Keratinocyte (primary cell): ENCODE measurements at regions not wholly inside any gene's neighbourhood (a gene's known extent, or its start where the extent isn't known, plus 50 kb on each side); places are given as distances from the start of the nearest gene placed in this dataset.

Experiments
- DNase-seq: peaks from one replicate; pipeline ENCODE4 v3.0.0-alpha.2; 2011; ENCODE audit warnings: low read depth, missing footprints, low spot score
- FAIRE-seq: peaks from 2 replicates; lab custom pipeline; 2011; peaks lifted over from hg19 to GRCh38; lab: Jason Lieb, UNC
- H2AFZ ChIP-seq: 2 replicates; pipeline ENCODE4 v1.6.0; 2012; ENCODE audit warnings: low read length, control low read depth, inconsistent platforms; ENCODE audit not compliant: control insufficient read depth
- H3K27ac ChIP-seq: 2 replicates; pipeline ENCODE4 v1.5.1; 2011; ENCODE audit warnings: low read length; ENCODE audit not compliant: control insufficient read depth, insufficient read depth
- H3K27me3 ChIP-seq: 3 replicates; pipeline ENCODE4 v1.6.0; 2011; ENCODE audit warnings: low read length; ENCODE audit not compliant: control insufficient read depth, insufficient read depth; ENCODE audit errors: extremely low read depth
- H3K36me3 ChIP-seq, 2 experiments: 2 replicates in 1 of 2; 3 replicates in 1 of 2; pipeline ENCODE4 v1.5.1; 2011; ENCODE audit warnings: low read length in 2 of 2, mild to moderate bottlenecking in 1 of 2; ENCODE audit not compliant: control insufficient read depth in 2 of 2, insufficient read depth in 2 of 2; ENCODE audit errors: extremely low read depth in 1 of 2
- H3K4me1 ChIP-seq: 3 replicates; pipeline ENCODE4 v1.5.1; 2011; ENCODE audit warnings: low read length; ENCODE audit not compliant: control insufficient read depth, insufficient read depth; ENCODE audit errors: extremely low read depth
- H3K4me2 ChIP-seq: 3 replicates; pipeline ENCODE4 v1.6.0; 2011; ENCODE audit warnings: low read depth, low read length; ENCODE audit not compliant: control insufficient read depth, insufficient read depth; ENCODE audit errors: extremely low read depth
- H3K4me3 ChIP-seq, 3 experiments: fragments of 200-600 bp in 1 of 3; sonication (generic) in 1 of 3; 2 replicates in 2 of 3; 3 replicates in 1 of 3; pipeline ENCODE4 v1.5.1; 2011 to 2016; ENCODE audit warnings: low read length in 3 of 3, mild to moderate bottlenecking in 3 of 3, control low read depth in 2 of 3, inconsistent platforms in 1 of 3, low read depth in 1 of 3, mixed read lengths in 1 of 3, mixed run types in 1 of 3, moderate library complexity in 1 of 3; ENCODE audit not compliant: control insufficient read depth in 2 of 3, insufficient read depth in 2 of 3; ENCODE audit errors: extremely low read depth in 1 of 3
- H3K79me2 ChIP-seq: 2 replicates; pipeline ENCODE4 v1.6.0; 2012; ENCODE audit warnings: low read length; ENCODE audit not compliant: control insufficient read depth, insufficient read depth
- H3K9ac ChIP-seq: 3 replicates; pipeline ENCODE4 v1.6.0; 2011; ENCODE audit warnings: low read length; ENCODE audit not compliant: control insufficient read depth, insufficient read depth; ENCODE audit errors: extremely low read depth
- H3K9me1 ChIP-seq: 3 replicates; pipeline ENCODE4 v1.6.0; 2011; ENCODE audit warnings: low read length; ENCODE audit not compliant: control insufficient read depth, insufficient read depth; ENCODE audit errors: extremely low read depth
- H3K9me3 ChIP-seq: 2 replicates; pipeline ENCODE4 v1.5.1; 2012; ENCODE audit warnings: low read depth, low read length; ENCODE audit not compliant: control insufficient read depth
- H4K20me1 ChIP-seq: 3 replicates; pipeline ENCODE4 v1.6.0; 2011; ENCODE audit warnings: low read length; ENCODE audit not compliant: control insufficient read depth, insufficient read depth; ENCODE audit errors: extremely low read depth
- EZH2 ChIP-seq: IDR thresholded peaks from one replicate; pipeline ENCODE4 v1.6.1; 2012; ENCODE audit warnings: inconsistent platforms, mild to moderate bottlenecking, low read length, moderate library complexity
- dilution Hi-C: fragments of 300-500 bp; cut with MboI; formaldehyde crosslinking; loops from one replicate; pipeline ENCODE4 v1.7.0; 2020; ENCODE audit warnings: low sequenced_read_pairs; ENCODE audit not compliant: extremely low pct_ligation_motif_present
- TF ChIP-seq, protein P1 (sequence below), 3 experiments: IDR thresholded peaks in 1 of 3; conservative IDR thresholded peaks in 1 of 3; optimal IDR thresholded peaks in 1 of 3; 2 replicates in 2 of 3; 3 replicates in 1 of 3; pipeline versions ENCODE3 to v1.5.1; 2011; ENCODE audit warnings: low read length in 3 of 3, mild to moderate bottlenecking in 3 of 3, moderate library complexity in 2 of 3, control low read depth in 1 of 3, inconsistent platforms in 1 of 3; ENCODE audit not compliant: insufficient read depth in 2 of 3; ENCODE audit errors: extremely low read depth in 1 of 3

DNA sequence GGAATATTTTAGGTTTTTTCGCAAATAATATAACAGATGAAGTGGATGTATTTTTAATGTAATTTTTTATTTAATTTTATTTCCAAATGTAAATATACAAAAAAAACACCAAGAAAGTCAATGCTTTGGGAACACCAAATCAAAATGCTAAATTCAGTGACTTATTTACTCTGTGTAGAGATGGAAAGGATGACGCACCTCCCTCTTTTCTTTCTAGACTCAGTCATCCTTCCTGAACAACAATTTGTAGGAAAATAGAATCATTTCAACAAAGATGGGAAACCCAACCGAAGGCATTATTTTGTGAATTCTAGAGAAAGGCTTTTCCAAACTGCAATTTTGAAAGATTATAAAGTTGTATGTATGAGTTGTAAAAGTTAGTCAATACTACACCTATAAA, 57.7 kb downstream of the CCER1 start:
- no peaks in the 10 kb centered on the region for H3K9me1 ChIP-seq
- no peak overlapping the region for H3K4me2 ChIP-seq
- DNase-seq = no peak
- no peaks in the 10 kb centered on the region for H3K36me3 ChIP-seq
- dilution Hi-C loops = no loop called here
- H3K27ac ChIP-seq = no peak overlapping the region
- no peaks in the 10 kb centered on the region for H3K27me3 ChIP-seq
- no peaks in the 10 kb centered on the region for H3K79me2 ChIP-seq
- H3K9me3 ChIP-seq = no peaks in the 10 kb centered on the region
- no peak overlapping the region for H2AFZ ChIP-seq
- H4K20me1 ChIP-seq = no peaks in the 10 kb centered on the region
- peaks cover 26% of the 10 kb centered on the region for H3K4me1 ChIP-seq
- H3K9ac ChIP-seq = no peak overlapping the region
- H3K4me3 ChIP-seq = no peak overlapping the region
- TF ChIP-seq, protein P1, sequence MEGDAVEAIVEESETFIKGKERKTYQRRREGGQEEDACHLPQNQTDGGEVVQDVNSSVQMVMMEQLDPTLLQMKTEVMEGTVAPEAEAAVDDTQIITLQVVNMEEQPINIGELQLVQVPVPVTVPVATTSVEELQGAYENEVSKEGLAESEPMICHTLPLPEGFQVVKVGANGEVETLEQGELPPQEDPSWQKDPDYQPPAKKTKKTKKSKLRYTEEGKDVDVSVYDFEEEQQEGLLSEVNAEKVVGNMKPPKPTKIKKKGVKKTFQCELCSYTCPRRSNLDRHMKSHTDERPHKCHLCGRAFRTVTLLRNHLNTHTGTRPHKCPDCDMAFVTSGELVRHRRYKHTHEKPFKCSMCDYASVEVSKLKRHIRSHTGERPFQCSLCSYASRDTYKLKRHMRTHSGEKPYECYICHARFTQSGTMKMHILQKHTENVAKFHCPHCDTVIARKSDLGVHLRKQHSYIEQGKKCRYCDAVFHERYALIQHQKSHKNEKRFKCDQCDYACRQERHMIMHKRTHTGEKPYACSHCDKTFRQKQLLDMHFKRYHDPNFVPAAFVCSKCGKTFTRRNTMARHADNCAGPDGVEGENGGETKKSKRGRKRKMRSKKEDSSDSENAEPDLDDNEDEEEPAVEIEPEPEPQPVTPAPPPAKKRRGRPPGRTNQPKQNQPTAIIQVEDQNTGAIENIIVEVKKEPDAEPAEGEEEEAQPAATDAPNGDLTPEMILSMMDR (optimal IDR thresholded peaks at IDR 0.05 in 1 of 3, IDR thresholded peaks at IDR 0.05 in 1 of 3, conservative IDR thresholded peaks at IDR 0.05 in 1 of 3; ENCODE audit: extremely low read depth in 1 of 3, insufficient read depth in 2 of 3, low read length in 3 of 3) = no peak
- no peak for TF ChIP-seq EZH2
- no peak for FAIRE-seq

DNA sequence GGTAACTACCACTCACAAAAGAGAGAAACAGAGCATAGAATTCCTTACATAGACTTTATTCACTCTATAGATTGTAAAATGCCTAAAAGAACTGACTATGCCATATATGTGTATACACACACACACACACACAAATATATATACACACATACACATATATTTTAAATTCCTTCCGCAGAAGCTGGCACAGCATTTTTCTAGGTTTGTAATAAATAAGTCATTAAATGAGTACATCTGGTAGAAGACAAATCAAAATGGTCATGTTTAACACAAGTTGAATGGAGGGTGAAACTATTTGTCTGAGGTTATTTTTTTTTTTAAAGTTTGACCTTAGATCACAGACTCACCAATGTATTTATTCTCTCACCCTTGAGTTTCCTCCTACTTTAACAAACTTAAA, 58.2 kb downstream of the CCER1 start:
- peak overlapping the region; percentile 52 for H3K27ac ChIP-seq

More for the DNA sequence above, 58.2 kb downstream of the CCER1 start:
- FAIRE-seq (no peak), DNase-seq (no peak)
- Histone ChIP-seq H3K36me3 (no peaks in the 10 kb centered on the region), H3K4me1 (peaks cover 26% of the 10 kb centered on the region), H3K9ac (no peak overlapping the region), H3K9me1 (no peaks in the 10 kb centered on the region), H2AFZ (peak overlapping the region; percentile 28), H3K27me3 (no peaks in the 10 kb centered on the region), H3K79me2 (no peaks in the 10 kb centered on the region), H3K9me3 (no peaks in the 10 kb centered on the region), H3K4me3 (no peak overlapping the region), H3K4me2 (no peak overlapping the region), H4K20me1 (no peaks in the 10 kb centered on the region)
- dilution Hi-C loops = no loop called here
- no peak for TF ChIP-seq EZH2
- TF ChIP-seq, protein P1 (optimal IDR thresholded peaks at IDR 0.05 in 1 of 3, IDR thresholded peaks at IDR 0.05 in 1 of 3, conservative IDR thresholded peaks at IDR 0.05 in 1 of 3; ENCODE audit: extremely low read depth in 1 of 3, insufficient read depth in 2 of 3, low read length in 3 of 3) = no peak
